ELF-1 (cell line): ENCODE measurements at regions not wholly inside any gene's neighbourhood (a gene's known extent, or its start where the extent isn't known, plus 50 kb on each side); places are given as distances from the start of the nearest gene placed in this dataset.
A peak's percentile ranks its signal among the peaks of the same experiment; 100 is the strongest.

Source experiments
- DNase-seq: peaks from one replicate; pipeline ENCODE4 v3.0.0-alpha.2; 2016; ENCODE audit warnings: low read depth, low spot score

DNA sequence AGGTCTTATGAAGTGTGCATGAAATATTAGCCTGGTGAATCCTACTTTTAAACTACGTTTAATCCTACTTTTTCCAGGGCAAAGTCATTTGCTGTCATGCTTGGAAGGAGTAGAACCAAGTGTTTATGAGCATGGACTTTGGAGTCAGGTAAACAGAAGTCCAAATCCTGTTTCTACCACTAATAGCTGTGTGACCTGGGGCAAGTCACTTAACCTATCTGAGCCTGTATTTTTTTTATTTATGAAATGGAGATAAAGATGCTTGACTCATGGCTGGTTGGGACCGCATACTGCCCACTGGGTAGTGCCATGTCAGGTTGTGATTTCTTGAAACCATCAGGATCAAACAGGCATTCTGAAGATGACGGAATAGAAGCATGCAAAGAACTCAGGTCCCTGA is 249.6 kb downstream of the BAMBI start:
- DNase-seq: no peak

DNA sequence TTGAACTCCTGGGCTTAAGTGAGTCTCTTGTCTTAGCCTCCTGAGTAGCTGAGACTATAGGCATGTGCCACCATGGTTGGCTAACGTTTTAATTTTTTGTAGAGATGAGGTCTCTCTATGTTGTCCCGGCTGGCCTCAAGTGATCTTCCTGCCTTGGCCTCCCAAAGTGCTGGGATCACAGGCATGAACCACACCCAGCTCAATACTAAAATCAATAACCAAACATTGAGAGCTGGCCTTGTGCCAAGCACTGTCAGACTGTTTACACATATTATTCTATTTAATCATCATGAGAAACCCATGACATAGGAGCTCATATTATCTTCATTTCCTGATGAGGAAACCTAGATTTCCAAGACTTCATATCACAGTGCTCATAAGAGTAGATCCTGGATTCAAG is 251.2 kb downstream of the BAMBI start:
- no peak for DNase-seq

DNA sequence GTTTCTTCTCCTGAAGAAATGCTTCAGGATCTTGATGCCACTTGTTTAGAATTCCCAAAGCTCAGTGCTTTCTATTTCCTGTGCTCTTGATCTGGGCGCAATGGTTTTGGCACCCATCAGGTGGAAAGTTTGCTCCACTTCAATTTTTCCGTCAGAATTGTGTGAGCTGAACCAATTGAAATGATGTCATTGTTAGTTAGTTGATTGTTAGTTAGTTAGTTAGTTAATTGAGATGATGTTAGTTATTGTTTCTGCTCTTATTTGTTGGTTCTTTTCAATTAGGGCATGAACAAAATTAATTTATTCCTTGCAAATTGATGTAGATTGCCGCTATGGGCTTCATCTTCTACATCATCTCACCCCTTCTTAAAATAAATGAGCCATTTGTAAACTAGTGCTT is 252.6 kb downstream of the BAMBI start:
- DNase-seq: no peak

DNA sequence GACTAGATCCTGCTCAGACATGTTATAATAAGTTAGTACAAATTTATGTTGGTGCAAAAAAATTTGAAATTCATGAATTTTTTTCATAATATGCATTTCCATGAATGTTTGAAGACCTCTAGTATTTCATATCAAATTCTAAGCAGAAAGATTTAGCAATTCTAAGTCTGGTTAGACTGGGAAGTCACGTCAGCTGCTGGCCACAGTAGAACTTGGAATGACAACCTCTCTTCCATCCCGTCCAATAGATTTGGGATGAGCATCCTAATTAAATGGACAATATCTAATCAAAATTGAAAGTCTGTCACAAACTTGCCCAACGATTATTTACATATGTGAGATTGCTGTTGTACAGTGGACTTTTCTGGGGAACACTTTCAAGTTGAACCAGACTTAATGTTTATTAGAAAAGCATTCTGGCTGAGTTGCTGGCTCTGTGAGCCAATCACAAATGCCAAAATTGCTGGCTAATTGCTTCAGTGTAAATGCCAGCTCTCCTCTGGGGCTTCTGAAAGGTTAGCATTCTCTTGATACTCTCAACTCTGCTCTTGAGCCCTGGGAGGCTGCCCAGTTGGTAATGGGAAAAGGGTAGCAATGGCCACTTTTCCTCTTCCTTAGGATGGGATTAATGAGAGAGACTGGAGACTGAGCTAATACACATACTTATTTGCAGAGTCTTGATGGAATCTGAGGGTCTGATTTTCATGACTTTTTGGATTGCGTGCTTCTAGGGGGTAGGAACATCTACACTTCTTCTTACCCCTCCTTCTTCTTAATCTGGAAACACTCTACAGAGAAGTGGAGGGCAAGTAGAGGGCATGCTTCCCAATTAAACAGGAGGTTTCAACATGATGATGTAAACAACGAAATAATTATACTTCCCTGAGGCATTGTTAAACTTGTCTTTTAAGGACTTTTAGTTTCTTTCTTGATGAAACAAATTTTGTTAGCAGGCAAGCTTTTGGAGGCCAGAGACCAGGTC is 253.5 kb downstream of the BAMBI start:
- DNase-seq: no peak

DNA sequence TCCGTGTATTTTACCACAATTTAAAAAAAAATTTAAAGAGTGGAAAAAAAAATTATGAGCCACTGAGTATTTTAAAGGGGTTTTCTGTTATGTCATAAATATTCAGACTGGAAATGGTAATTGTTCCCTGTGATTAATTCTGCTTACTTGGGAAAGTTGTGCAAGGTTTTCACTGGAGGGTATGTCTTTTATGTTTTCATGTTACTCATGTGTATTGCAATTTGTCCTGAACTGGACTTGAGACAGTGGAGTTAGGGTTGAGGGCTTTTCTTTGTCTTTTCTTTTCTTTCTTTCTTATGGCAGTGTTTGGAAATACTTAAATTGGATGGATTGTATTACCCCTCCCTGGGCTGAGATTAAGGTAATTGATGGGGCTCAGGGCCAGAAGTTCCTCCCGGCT is 257.7 kb downstream of the BAMBI start:
- DNase-seq: no peak

DNA sequence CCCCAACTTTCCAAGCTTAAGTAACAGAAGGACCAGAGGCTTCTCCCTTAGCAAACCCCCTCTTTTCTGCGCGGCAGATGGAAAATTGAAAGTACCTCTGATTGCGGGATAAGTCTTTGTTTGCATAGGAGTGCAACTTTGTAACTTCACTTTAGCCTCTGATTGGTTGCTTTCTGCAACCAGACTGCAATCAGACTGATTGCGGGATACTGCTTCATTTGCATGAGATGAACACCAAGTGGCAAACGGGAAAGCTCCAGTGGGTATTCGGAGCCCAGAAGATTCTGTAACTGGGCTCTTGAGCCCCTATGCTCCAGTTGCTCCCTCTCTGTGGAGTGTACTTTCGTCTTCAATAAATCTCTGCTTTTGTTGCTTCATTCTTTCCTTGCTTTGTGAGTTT is 260.6 kb downstream of the BAMBI start:
- no peak for DNase-seq

DNA sequence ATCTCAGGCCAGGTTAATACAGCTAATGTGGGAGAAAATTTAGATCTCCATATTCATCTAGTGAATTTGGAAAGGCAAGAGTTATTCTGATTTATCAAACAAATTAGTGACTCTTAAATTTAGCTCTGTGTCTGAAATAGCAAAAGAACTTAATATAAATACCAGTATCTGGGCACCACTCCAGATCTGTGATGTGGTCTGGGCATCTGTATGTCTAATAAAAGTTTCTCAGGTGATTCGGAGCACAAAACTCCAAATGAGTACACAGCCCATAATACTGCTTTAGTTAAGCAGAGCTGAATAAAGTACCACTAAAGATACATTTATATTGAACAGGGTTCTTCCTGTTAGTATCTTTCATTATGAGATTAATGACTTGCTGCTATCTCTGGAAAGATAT is 261.4 kb downstream of the BAMBI start:
- no peak for DNase-seq

DNA sequence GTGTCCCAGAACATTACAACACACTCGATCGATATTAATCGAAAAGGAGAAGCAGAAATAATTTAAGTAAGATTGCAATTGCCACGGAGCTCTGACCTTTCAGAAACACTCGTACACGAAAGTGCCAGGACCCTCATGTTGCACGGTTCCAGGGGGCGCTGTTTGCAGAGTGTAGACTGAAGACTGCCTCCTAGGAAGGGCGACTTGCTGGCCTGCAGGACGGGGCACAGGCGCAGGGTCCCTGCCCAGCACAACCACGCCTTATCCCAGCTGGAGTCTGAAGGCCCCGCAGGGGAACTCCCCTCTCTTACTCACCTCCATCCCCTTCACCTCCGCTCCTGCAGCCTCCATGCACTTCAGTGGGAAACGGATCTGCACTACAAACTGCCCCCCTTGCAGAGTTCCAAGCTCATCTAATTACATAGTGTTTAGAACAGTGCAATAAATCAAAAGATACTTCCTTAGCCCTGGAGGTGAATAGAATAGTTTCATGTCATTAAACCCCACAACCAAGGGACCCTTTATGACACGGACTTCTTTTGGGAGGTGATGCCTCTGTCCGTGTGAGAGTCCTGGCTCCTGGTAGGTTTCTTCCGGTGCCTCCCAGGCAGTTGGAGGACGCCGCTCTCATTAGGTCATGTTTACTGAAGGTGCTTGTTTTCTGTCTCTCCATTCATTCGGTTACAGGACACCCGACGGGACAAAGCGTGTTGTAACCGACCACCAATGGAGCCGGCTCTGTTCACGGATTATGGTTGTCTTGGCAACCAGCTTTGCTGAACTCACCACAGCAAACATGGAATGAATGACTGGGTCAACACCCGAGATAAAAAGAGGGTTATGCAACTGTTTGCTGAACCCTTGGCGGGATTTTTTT is 262.2 kb downstream of the BAMBI start:
- peak; percentile 96 for DNase-seq

DNA sequence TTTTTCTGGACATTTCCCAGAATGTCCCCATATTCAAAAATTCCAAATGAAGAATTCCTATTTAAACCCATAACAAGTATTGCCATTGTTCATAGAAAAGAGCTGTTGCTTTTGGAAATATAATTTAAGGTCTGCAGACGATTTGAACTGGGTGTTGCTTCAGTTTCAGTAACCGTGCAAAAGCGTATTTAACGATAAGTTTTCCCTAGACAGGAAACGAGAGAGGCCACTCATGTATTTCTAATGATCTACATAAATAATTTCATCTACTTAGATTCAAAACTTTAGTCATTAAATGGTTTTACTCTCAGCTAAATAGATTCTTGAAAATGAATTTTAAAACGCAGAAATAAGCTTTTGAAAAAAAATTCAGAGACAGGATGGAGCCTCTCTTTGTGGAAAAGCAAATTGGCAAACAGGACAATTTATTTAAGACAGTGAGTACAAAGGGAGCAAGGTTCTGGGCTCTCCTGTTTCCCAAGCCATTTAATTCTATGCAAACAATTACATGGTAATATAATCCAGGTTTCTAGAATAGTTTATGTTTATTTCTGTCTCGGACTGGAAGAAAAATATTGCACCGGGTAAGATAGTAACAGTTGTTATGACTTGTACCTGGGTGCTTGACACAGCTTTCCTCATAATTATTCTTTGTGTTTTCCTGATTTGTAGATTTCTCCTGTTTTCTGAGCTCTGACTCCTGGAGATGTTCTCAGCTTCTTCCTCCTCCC is 263.0 kb downstream of the BAMBI start:
- no peak for DNase-seq

DNA sequence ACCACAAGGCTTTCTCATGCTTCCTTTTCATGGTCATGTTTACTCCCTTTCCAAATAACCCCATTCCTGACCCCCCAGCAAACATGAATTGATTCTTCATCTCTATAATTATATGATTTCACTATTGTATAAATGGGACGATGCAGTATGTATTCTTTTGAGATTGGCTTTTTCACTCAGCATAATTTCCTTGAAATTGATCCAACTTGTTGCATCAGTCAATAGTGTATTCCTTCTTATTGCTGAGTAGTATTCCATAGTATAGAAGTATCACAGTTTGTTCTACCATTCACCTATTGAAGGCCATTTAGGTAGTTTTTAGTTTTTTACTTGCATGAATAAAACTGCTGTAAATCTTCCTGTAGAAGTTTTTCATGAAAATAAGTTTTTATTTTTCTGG is 264.7 kb downstream of the BAMBI start:
- no peak for DNase-seq

DNA sequence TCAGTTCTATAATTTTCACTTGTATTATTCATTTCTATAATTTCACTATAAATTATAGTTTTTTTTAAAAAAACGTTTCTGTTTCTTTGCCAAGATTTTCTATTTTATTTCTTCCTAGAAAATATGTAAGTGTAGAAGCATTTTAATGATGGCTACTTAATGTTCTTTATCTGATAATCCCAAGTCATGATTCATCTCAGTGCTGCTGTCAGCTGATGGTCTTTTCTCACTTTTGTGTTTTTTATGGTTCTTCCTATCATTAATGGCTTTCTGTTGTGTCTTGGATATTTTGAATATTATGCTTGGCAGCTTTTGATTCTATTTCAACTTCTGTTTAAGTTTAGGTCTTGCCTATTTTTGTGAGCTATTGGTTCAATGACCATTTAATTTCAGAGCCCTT is 268.6 kb downstream of the BAMBI start:
- no peak for DNase-seq

DNA sequence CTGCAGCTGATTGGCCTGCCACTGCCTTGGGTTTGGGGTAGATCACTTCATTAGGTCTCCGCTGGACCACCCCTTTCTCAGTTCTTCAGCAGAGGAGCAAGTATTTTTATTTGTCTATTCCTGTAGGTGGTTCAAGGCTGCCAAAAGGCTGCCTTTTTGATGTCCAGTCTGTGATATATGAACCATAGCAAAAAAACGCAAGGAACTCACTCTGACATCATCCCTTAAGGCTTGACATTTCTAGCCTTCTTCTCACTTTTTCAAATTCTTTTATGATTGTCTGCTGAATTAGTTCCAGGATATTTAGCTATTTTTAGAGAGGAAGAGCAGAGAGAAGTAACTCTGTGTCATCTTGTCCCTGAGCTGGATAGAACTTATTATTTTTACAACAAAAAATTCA is 269.2 kb downstream of the BAMBI start:
- no peak for DNase-seq

DNA sequence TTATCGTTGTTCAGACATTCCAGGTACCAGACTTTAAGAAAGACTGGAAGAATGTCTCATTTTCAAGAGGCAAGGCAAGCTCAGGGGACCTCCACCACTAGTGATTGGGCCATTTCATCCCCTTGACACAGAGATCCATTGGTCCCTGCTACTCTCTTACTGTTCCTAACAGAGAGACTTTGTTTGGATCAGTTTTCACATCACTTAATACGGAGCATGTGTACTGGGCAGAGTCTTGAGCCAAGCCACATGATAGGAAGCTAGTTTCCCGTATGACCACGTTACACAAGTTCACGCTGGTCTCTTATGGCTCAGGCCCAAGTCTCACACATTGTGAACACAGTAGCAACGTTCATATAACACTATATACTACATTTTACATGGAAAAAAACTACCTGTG is 269.9 kb downstream of the BAMBI start:
- DNase-seq: no peak

DNA sequence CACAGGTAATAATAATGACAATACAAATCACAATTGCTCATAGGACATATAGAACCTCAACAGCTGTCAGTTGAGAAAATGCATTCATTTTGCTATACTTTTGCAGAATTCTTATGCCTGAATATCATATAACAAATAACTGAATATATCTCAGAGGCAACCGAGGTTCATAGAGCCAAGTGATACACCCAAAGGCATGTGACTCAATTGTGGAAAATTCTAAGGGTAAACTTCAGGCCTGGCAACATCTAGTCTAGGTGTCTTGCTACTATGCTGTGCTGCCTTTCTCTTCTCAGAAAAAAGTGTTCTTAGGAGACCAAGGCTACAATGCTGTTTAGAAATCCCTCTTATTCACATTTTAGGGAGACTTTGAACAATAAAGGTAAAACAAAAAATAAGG is 270.7 kb downstream of the BAMBI start:
- no peak for DNase-seq

DNA sequence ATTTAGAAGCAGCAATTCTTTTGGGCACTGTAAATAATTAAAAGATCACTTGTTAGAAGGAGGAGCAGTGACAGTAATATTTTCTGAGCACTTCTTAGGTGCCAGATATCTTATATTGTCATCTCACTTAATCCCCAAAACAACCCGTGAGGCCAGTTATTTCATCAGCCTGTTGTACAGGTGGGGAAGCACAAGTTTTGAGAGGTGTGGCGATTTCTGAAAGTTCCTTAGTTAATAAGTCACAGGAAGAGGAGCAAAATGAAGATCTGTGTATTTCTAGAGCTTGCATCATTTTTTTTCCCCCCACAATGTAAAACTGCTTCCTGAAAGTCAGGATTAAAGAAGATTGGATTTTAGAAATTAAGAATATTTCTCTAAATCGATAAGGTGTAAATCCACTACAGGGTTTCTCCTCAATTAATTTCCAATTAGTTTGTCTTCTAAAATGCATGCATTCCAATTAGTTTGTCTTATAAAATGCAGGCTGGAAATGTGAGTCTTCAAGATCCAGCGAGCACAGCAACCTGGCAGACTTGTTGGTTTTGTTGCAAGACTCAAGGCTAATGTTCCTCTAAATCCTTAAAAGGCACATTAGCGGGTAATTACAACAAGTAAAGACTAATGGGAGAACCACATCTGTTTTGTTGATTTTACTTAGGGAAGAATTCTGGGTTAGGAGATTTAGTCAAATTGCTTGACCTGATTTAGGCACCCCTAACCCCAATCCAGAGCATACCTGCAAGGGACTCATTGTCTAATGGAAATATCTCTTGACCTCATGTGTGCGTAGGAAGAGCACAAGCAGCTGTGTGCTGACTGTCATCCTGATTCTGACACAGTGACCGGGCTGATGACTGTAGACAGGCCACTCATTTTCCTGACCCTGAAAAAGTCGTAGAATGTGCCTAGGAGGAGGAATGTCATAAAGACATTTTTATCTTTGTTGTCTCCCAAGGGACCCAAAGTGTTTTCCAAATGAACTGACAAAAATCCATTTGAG is 272.0 kb downstream of the BAMBI start:
- no peak for DNase-seq

DNA sequence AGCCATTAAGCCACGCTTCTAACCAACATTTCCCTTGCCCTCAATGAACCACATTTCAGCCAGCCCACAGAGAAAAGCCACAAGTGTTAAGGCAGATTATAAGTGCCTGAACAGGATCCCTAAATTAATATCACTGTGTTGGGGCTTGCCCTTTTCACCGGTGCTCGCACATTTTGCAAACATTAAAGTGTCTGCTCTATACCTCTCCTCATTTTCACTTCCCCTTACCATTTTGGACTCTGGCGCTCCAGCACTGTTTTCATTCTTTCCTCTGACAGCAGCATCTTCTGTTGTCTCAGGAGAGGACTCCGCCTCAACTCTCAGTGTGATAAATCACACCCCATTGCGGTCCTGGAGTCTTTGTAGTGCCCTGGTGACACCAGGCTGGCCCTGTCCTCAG is 274.2 kb downstream of the BAMBI start:
- DNase-seq: no peak

DNA sequence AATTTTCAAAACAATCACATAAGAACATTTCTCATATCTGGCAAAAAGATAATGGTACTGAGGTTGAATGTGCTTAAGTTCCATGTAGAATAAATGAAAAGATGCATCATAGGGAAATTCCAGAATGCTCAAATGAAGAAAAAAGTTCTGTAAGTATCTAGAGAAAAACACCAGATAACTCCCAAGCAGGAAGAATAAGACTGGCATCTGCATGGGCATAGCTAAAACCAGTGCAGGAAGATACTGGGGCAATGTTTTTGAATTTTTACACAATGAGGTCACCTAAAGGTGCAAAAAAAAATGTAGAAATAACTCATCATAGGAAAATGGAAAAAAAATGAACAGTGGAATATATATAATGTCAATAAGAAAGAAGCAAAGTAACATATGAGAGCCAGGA is 275.2 kb downstream of the BAMBI start:
- DNase-seq: no peak

DNA sequence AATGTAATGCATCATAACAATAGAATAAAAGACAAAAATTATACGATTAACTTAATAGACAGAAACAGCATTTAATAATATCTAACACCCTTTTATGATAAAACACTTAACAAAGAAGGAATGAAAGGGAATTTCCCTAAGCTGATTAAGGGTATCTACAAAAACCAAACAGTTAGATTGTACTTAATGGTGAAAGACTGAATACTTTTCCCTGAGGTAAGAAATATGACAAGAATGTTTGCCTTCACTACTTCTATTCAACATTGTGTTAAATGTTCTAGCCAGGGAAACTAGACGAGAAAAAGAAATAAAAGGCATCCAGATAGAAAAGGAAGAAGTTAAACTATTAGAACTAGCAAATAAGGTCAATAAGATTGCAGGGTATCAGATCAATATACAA is 276.9 kb downstream of the BAMBI start:
- no peak for DNase-seq

DNA sequence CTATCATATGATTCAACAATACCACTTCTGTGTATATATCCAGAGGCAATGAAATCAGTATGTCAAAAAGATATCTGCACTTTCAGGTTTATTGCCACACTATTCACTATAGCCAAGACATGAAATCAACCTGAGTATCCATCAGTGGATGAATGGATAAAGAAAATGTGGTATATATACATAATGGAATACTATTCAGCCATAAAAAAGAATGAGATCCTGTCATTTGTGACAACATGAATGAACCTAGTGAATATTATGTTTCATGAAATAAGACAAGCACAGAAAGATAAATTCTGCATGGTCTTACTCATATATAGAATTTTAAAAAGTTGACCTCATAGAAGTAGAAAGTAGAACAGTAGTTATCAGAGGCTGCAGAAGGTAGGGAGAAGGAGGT is 281.1 kb downstream of the BAMBI start:
- no peak for DNase-seq

DNA sequence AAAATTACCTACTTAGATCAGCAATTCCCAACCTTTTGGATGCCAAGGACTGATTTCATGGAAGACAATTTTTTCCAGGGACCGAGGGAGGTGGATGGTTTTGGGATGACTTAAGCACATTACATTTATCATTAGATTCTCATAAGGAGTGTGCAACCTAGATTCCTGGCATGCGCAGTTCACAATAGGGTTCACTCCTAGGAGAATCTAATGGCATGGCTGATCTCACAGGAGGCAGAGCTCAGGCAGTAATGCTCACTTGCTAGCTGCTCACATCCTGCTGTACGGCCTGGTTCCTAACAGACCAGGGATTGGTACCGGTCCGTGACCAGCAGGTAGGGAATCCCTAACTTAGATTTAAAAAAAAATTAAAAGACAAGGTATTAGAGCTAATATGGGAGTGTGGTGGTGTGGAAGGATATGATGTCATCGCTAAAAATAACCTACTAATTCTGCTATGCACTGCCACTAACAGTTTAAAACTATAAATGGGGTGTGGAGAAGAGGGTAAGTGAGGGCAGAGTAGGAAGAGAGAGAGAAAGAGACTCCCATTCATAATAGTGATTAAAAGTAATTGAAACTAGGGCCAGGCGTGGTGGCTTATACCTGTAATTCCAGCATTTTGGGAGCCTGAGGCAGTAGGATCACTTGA is 282.7 kb downstream of the BAMBI start:
- no peak for DNase-seq
